DMS79 (cell line): ENCODE measurements at regions not wholly inside any gene's neighbourhood (a gene's known extent, or its start where the extent isn't known, plus 50 kb on each side); places are given as distances from the start of the nearest gene placed in this dataset.

ENCODE experiments used
- DNase-seq: peaks from one replicate; lab custom pipeline; 2025; lab: John Stamatoyannopoulos, UW

DNA sequence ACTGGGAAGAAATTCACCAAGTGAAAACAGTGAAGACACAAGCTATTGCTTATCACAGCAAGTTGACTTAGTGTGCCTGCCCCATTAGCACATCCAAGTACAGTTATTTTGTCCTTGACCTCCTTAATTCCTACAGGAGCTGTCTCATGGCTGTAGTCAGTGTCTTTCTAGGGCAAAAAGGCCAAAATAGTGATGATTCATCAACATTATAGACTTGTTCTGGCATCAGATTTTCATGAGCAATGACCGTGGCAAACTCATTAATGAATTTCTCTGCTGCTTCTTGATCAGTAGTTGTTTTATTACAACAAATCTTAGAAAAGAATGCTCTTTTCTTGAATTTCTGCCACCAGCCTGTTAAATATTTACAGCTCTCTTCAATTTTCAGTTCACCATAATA is 1169.3 kb upstream of the DDX18 start:
- no peak for DNase-seq

DNA sequence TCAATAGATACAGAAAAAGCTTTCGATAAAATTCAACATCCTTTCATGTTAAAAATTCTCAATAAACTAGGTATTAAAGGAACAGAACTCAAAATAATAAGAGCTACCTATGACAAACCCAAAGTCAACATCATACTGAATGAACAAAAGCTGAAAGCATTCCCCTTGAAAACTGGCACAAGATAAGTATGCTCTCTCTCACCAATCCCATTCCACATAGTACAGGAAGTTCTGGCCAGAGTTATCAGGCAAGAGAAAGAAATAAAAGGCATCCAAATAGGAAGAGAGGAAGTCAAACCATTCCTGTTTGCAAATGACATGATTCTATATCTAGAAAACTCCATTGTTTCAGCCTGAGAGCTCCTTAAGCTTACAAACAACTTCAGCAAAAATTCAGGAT is 1145.8 kb upstream of the DDX18 start:
- no peak for DNase-seq

DNA sequence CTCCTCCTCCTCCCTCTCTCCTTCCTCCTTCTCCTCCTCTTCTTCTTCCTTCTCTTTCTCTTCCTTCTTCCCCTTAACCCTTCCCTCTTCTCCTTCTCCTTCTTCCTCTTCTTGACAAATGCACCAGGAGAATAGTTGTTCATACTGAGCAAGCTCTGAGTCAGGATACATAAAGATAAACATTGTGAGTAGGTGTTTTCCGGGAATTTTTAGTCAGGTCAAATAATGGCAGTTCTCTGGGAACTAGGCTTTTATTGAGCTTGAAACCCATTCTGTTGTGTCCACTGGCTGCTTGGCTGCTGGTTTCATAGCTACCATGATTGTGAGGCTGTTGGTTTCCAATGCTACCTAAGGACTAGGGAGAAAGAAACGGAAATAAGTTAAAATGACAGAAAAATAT is 1144.7 kb upstream of the DDX18 start:
- DNase-seq: no peak

DNA sequence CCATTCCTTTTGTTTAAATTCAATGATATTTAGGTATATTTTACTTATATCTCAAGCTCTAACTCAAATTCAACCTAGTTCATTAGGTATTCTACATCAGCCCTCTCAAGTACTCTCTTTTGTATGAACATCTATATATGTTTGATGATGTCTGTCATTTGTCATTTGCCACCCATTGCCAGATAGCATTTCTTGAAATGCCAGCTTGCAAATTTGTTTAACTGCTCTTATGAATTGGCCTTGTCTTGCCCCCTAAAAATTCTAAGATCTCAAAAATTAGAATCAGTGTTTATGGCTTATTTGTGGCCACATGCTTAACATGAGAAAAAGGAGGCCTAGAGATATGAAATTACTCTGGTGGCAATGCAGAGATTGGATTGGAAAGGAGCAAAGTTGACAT is 1140.3 kb upstream of the DDX18 start:
- DNase-seq: no peak

DNA sequence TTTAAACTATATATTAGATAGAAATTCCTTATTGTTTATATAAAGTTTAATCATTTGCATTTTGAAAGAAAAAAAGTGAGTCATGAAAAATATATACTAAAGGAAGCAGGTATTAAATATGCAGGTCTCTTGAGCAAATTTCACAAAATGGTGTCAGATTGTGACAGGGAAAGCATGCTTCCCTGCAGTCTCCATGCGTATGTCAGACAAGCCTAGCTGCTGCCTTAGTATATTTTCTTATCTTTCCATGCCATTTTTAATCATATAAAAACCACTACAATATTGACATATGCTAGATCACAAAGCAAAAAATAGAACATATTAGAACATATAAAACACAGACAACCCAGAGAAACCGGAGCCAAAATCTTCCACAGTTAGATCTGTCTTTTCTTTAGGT is 1137.7 kb upstream of the DDX18 start:
- DNase-seq: no peak

DNA sequence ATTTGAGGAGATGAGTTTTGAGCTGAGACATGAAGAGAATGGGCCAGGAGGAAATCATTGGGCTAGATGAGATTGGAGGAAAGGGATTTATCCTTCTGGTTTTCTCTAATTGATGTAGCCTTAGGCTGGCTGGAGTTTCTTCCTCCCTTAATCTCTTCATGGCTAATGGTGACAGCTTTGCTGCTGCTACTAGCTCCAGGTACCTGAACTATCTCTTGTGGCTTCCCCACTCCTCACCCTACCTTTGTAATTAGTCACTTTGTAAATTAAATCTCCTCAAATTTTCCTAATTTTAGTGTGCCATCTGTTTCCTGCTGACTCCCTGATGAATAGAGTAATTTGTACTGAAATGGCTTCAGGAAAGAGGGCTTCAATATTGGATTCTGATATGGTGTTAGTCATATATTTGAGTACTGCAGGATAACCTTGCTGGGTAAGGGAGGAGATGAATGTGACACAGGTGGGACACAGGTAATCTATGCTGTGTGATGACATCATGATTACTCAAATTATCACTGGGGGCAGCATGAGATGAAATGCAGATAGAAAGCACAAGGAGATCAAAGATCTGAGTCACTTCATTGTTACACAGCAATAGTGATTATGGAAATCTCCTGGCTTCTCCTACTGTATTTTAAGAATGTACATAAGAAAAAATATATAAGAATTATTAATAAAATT is 1134.1 kb upstream of the DDX18 start:
- no peak for DNase-seq

DNA sequence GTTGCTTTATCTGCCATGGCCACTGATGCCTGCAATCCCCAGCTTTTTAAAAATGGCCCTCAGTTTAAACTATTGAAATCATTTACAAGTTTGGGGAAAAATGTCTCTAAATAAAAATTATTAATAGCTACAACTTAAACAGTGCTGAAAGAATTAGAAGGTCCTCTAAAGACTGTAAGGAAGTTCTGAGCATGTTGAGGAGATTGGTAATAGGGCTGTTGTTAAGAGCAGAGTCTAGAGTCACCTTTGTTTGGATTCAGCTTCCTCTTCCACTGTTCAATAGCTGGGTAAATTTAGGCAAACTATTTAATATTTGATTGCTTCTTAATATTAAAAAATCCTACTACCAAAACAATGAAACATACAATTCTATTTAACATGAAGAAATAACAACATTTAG is 1127.1 kb upstream of the DDX18 start:
- no peak for DNase-seq

DNA sequence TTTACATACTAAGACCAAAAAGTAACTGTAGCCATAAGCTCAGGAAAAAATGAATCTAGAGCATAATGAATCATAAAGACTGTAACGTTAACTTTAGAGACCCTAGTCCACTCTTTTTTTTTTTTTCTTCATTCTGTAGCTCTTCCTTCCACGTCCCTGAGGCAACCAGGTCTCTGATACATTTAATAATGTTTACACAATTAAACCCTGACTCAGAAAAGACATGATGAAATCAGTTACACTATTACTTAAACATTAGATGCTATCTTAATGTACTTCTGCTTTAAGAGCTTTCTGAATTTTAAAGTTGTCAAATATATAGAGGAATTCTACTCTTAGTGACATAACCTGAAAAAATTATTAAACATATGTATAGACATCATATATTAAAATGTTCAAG is 1121.5 kb upstream of the DDX18 start:
- DNase-seq: no peak

DNA sequence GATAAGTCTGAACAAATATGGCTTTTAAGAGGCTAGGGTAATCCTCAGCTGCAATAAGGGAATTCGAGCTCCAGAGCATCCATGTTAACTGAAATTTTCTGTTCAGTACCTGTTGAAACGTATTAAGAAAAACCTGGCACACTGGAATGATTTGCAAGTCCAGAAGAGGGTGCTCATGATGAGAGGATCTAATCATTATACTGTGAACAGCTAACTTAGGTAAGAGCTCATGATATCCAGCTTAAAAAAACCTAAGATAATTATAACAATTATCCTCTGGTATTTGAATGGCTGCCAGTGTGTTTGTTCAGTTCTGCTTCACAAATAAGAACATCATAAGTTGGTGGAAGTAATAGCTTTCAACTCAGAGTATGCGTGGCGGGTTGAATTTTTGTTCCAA is 1118.3 kb upstream of the DDX18 start:
- no peak for DNase-seq

DNA sequence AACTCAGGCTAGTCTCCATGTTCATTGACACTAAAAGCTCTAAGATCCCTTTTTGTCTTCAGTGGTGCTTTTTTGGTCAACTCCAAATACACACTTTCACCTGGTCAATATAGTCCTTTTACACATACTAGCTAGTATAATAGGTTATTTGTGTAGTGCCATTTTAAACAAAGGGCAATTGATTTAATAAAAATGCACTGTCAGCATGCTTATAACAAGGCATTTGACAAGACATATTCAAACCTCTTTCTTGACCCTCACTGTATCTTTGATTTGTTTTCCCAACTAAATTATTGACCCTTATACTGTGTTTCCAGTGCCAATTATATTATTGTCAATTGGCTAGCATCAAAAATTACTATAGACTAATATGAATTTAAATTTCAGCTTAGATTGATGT is 1117.6 kb upstream of the DDX18 start:
- no peak for DNase-seq

DNA sequence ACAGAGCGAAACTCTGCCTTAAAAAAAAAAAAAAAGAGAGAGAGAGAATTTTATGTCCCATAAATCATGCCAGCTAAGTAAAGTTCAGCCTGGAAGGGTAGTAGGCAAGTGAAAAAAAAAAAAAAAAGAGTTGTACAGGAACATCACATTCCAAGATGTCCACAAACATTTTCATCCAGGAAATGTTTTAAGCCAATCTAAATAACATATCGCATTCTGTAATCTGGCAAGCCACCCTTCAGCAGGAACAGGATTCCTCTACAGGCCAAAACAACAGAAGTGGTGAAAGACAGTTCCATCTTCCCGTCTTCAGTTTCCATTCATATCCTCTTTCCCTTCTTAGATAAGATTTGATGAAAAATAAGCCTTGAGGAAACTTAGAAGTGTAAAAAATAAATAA is 1108.1 kb upstream of the DDX18 start:
- DNase-seq: no peak

DNA sequence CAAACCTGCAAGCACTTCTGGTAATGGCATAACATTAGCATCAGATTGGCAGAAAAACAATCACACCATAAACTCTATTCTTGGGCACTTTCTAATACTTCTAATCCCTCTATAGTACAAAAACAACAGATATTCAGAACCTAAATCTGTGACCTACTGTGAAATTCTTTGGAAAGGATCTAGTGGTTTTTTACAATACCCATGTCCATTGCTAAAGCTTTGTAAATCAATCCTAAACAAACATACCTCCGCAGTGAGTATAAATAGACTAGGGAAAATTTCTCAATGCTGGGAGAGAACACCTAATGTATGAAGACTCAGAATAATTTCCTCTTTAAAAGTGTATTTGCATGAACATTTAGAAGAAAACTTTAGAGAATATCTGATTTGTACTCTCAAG is 1098.5 kb upstream of the DDX18 start:
- DNase-seq: no peak

DNA sequence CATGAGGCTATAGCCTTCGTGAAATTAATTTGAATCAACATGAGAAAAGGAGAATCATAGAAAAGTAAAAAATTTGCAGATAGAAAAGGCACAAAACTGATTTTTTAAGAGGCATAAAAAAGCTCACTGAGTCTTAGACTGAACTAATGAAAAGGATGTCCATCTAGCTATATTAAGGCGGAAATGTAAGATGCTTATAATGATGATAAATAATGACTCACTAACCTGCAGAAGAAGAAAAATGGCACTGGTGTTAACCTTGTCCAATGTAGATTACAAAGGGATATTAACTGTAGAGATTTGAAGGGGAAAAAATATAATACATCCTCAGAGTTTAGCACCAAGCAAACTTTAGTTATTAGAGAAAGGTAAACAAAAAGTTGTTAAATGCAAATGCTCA is 1098.0 kb upstream of the DDX18 start:
- DNase-seq: no peak

DNA sequence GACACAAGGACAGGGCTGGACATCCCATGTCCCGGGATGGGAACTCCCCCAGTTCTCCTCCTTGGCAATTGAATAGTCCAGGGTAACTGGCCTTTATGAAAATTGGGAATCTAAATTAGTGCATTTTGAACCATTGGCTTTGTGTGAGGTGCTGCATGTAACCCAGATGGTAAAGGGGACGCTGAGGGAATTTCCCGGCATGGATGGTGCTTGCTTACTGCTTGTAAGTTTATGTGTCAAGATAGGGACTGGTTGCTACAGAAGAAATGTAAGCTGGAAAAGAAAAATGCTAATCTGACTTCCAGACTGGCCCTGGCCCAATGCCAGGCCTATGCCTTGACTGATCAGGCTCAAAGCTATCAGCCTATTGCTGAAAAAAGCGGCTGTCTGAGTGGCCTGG is 1096.7 kb upstream of the DDX18 start:
- DNase-seq: no peak

DNA sequence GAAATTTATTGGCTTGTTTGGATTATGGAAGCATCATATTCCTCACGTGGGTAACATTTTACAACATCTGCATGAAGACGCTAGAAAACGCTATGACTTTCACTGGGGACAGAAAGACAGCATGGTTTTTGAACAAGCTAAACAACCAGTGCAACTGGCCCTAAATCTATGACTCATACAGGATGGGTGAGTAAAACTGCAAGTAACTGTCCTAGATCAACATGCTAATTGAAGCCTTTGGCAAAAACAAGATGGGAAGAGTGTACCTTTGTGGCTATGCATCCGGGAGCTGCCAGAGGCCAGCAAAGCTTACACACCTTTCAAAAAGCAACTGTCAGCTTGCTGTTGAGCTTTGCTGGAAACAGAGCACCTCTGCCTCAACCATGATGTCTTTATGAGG is 1096.0 kb upstream of the DDX18 start:
- DNase-seq: no peak

DNA sequence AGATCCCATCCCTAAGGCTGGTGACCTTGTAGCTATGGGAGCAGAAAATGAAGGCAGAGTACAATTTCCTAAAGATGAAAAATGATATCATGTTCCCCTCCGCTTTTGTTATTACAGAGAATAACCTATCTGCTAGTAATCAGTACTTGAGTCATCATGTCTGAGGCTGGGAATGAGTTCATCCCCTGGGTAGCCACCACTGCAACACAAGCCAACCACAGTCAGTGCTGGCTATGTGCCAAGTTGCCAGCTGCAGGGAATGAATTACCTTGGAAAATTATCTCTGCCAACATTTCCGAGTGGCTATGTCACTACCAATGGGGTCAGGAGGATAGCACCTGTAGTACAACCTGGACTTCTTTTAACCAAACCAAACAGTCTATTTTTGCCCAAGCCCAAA is 1094.7 kb upstream of the DDX18 start:
- DNase-seq: no peak

DNA sequence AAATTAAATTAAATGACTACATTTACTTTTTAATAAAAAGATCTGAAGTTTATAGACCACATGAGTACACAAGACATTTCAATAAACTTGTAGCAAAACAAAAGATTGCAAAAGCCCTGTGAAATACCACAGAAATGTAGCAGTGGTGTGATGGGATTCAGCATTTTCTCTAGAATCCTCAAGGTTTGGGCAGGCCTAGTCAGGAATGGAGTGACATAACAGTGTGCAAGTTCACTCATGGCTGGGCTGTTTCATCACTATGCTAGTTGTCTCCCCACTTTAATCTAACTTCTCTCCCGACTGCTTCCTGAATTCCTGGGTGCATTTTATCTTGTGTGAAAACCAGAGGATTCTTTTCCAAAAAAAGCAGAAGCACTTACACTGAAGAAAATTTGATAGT is 1089.9 kb upstream of the DDX18 start:
- no peak for DNase-seq

DNA sequence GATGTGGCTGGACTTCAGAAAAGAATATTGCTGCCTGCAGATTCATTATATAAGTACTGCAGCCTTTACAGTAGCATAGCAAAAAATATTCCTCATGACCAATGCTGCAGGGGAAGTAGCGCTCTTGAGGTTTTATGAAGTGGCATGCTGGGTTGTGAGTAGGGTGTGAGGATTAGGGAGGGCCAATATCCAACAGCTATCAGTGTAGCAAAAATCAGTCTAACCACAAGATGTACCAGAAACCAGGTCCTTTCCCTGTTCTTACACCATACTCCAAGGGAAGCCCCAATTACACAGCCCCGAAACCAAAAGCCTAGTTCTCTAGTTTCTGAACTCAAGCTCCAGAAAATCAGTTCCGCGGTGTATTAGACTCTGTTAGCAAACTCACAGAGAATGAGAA is 1082.2 kb upstream of the DDX18 start:
- DNase-seq: no peak

DNA sequence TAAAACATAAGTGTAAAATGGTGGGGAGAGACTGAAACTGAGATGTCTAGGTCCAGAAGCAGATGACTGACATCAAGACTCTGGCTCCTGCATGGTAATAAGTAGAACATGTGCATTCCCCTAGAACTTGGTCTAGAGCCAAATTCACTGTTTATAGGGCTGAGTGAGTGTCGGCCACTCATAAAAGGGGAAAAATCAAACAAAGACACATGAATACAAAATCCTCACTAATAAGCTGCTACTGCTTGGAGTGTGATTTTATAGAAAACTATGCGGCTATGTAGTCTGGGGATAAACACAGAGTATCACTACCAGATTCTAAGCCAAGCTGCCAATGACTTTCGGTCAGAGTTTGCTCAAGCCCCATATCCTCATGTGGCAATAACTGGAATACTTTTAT is 1080.8 kb upstream of the DDX18 start:
- DNase-seq: no peak

DNA sequence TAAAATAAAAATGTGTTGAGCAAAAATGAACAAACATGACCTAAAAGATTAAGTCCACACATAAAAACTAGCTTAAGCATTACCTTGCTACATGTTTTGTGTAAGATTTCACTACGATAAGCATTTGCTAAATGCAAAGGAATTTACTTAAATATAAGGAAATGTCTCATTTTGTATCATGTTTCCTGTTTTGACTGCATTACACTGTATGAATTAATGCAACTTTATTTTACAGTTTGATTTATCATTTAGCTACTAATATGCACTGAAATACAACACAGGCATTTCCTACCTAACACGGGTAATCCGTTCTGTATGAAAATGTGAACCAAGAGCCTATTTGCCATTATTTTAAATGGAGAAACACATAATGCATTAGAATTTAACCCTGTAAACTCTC is 1076.5 kb upstream of the DDX18 start:
- no peak for DNase-seq

DNA sequence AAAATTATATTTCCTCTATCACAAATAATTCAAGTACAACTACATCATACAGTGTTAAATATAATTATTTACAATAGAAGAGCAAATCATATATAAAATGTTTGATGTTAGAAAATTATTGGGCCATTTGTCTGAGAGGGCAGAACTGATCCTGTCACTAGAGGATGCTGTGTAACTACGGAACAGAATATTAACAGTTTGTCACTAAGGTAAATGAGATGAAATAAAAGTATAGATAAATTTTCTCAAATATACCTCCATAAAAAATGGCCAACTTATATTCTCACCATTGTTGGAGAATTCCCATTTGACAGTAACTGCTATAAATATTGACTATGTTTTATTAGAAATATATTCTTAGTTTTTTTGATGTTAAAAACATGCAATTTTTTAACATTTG is 1067.4 kb upstream of the DDX18 start:
- no peak for DNase-seq

DNA sequence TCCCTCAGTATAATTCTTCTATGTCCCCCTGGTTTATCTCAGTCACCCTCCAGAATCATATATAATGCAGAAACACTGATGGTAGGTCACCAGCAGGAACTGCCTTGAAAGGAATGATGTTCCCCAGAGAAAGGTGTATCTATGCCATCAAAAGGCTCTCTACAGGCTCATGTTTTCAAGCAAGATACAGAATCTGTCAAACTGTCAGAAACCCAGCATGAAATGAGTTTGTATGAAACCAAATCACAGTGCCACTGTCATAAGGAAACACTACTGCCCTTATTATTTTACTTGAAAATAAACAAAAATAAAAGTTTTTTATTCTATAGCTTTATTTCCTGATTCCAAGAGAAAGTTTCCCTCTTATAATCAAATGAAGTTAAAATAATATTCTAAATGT is 1064.5 kb upstream of the DDX18 start:
- DNase-seq: no peak

DNA sequence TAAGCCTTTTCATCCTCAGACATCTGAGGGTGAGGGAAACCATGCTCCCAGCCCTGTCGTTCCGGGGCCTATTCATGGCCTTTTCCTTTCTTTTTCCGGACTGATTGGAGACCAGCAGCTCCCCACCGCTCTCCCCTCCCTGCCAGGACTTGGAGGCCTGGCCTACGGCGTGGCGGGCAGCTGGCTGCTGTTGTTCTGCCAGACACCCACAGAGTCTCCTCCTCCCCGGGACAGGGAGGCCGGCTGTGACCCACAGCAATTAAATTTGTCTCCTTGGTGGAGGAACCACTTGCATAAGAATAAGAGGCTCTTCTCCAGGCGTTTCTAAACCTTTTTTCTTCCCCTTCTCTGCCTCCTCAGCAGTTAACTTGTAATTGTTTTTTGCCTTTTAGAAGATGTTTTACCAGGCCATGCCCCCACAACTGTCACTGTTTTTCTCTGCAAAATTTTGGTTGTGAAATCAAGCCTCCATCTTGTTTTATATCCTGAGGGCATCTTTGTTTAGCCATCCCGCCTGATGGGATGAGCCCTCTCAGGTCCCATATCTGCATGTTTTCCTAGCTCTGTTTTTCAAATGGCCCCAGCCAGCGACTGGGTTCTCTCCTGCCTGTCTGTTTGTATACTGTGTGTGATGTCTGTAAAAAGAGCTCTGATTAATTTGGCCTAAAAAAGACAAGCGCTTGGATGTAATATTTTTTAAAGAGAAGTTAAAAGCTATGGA is 1060.0 kb upstream of the DDX18 start:
- no peak for DNase-seq

DNA sequence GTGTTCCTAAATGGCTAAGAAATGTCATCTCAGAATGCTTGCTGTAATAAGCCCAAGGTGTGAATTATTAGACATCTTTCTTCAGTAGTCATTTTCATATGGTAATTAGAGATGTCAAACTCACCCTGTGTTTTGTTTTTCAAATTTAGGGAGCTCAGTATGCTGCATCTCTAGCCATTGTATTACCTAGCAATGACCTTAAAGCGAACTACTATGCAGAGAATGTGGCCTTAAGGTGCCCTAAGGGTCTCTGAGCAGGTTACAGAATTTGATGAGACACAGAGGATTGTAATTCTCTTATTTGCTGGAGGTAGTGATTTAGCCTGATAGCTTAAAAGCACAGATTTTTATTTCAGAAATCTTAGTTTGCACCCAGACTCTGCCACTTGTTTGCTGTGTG is 1052.6 kb upstream of the DDX18 start:
- DNase-seq: no peak
